HEK293 (cell line): ENCODE measurements at regions not wholly inside any gene's neighbourhood (a gene's known extent, or its start where the extent isn't known, plus 50 kb on each side); places are given as distances from the start of the nearest gene placed in this dataset.

Source experiments
- CTCF ChIA-PET: fragments of 350-600 bp; formaldehyde crosslinking; extraction: SDS; loops from one replicate; lab custom pipeline; 2021; ENCODE audit warnings: antibody characterized with exemption; lab: Yijun Ruan, JAX
- POLR2A ChIA-PET: fragments of 300-600 bp; formaldehyde crosslinking; extraction: SDS; loops from one replicate; lab custom pipeline; 2020; ENCODE audit warnings: antibody characterized with exemption, inconsistent platforms; lab: Yijun Ruan, JAX
- H3K27ac ChIP-seq: fragments of 200-500 bp; sonication (Bioruptor generic); 2 replicates; pipeline ENCODE4 v1.5.1; 2014; ENCODE audit warnings: low read depth, low read length, control low read depth, inconsistent platforms; ENCODE audit errors: extremely low read depth
- H3K36me3 ChIP-seq, 2 experiments: fragments of 200-500 bp in 1 of 2; sonication (Bioruptor generic) in 1 of 2; 1 replicate in 1 of 2; 2 replicates in 1 of 2; pipeline ENCODE4 v1.5.1; 2014 to 2017; ENCODE audit warnings: inconsistent platforms in 2 of 2, low read length in 2 of 2; ENCODE audit not compliant: control insufficient read depth in 2 of 2, insufficient read depth in 1 of 2
- H3K4me1 ChIP-seq: fragments of 200-500 bp; sonication (Bioruptor generic); 2 replicates; pipeline ENCODE4 v1.5.1; 2014; ENCODE audit warnings: mild to moderate bottlenecking, low read length, inconsistent platforms; ENCODE audit not compliant: control insufficient read depth, insufficient read depth
- H3K4me3 ChIP-seq: 2 replicates; pipeline ENCODE4 v1.5.1; 2011; ENCODE audit warnings: low read depth, mild to moderate bottlenecking, control low read depth, low read length, moderate library complexity
- H3K9me3 ChIP-seq: fragments of 200-500 bp; sonication (Bioruptor generic); 2 replicates; pipeline ENCODE4 v1.5.1; 2014; ENCODE audit warnings: low read depth, low read length, inconsistent platforms; ENCODE audit not compliant: control insufficient read depth, insufficient read depth
- GFI1B ChIP-seq: fragments of 450-650 bp; formaldehyde crosslinking; IDR thresholded peaks from 2 replicates; pipeline ENCODE4 v1.5.1; 2016; ENCODE audit warnings: missing biosample characterization, missing genetic modification characterization
- GLIS1 ChIP-seq: fragments of 450-650 bp; formaldehyde crosslinking; IDR thresholded peaks from 2 replicates; pipeline ENCODE4 v1.5.1; 2016; ENCODE audit warnings: missing biosample characterization, missing genetic modification characterization
- KLF10 ChIP-seq: fragments of 450-650 bp; IDR thresholded peaks from 2 replicates; pipeline ENCODE4 v1.5.1; 2018; ENCODE audit warnings: missing biosample characterization, mild to moderate bottlenecking, missing genetic modification characterization
- KLF16 ChIP-seq: fragments of 450-650 bp; formaldehyde crosslinking; IDR thresholded peaks from 2 replicates; pipeline ENCODE4 v1.5.1; 2017; ENCODE audit warnings: missing biosample characterization, missing genetic modification characterization
- KLF7 ChIP-seq: fragments of 450-650 bp; formaldehyde crosslinking; IDR thresholded peaks from 2 replicates; pipeline ENCODE4 v1.5.1; 2016; ENCODE audit warnings: missing biosample characterization, missing genetic modification characterization, borderline replicate concordance
- OSR2 ChIP-seq: fragments of 450-650 bp; formaldehyde crosslinking; IDR thresholded peaks from 2 replicates; pipeline ENCODE4 v1.5.1; 2016; ENCODE audit warnings: missing biosample characterization, missing genetic modification characterization
- PBX3 ChIP-seq: sonication (generic); formaldehyde crosslinking; IDR thresholded peaks from 2 replicates; pipeline ENCODE4 v1.8.1; 2022; ENCODE audit warnings: mild to moderate bottlenecking, moderate library complexity, missing genetic modification reagents
- YY1 ChIP-seq: fragments of 450-650 bp; formaldehyde crosslinking; IDR thresholded peaks from 2 replicates; pipeline ENCODE4 v1.5.1; 2018; ENCODE audit warnings: missing biosample characterization, missing genetic modification characterization
- ZBTB8A ChIP-seq: fragments of 450-650 bp; formaldehyde crosslinking; IDR thresholded peaks from 2 replicates; pipeline ENCODE4 v1.5.1; 2016; ENCODE audit warnings: missing biosample characterization, missing genetic modification characterization
- ZFP37 ChIP-seq: fragments of 450-650 bp; formaldehyde crosslinking; IDR thresholded peaks from 2 replicates; pipeline ENCODE4 v1.5.1; 2016; ENCODE audit warnings: missing biosample characterization, missing genetic modification characterization
- ZFP41 ChIP-seq: fragments of 450-650 bp; formaldehyde crosslinking; IDR thresholded peaks from 2 replicates; pipeline ENCODE4 v1.5.1; 2016; ENCODE audit warnings: missing biosample characterization, missing genetic modification characterization, borderline replicate concordance
- ZFP69B ChIP-seq: fragments of 450-650 bp; formaldehyde crosslinking; IDR thresholded peaks from 2 replicates; pipeline ENCODE4 v1.5.1; 2016; ENCODE audit warnings: missing biosample characterization, missing genetic modification characterization
- ZNF10 ChIP-seq: fragments of 450-650 bp; formaldehyde crosslinking; IDR thresholded peaks from 2 replicates; pipeline ENCODE4 v1.5.1; 2017; ENCODE audit warnings: missing biosample characterization, missing genetic modification characterization
- ZNF16 ChIP-seq: fragments of 450-650 bp; formaldehyde crosslinking; IDR thresholded peaks from 2 replicates; pipeline ENCODE4 v1.5.1; 2016; ENCODE audit warnings: low read depth, missing biosample characterization, missing genetic modification characterization
- ZNF2 ChIP-seq: fragments of 450-650 bp; formaldehyde crosslinking; IDR thresholded peaks from 2 replicates; pipeline ENCODE4 v1.5.1; 2016; ENCODE audit warnings: missing biosample characterization, missing genetic modification characterization
- ZNF239 ChIP-seq: fragments of 450-650 bp; formaldehyde crosslinking; IDR thresholded peaks from 2 replicates; pipeline ENCODE4 v1.5.1; 2016; ENCODE audit warnings: missing biosample characterization, missing genetic modification characterization
- ZNF473 ChIP-seq: fragments of 450-650 bp; formaldehyde crosslinking; IDR thresholded peaks from 2 replicates; pipeline ENCODE4 v1.5.1; 2017; ENCODE audit warnings: missing biosample characterization, missing genetic modification characterization
- ZNF488 ChIP-seq: fragments of 450-650 bp; formaldehyde crosslinking; IDR thresholded peaks from 2 replicates; pipeline ENCODE4 v1.5.1; 2016; ENCODE audit warnings: missing biosample characterization, missing genetic modification characterization
- ZNF514 ChIP-seq: fragments of 450-650 bp; formaldehyde crosslinking; IDR thresholded peaks from 2 replicates; pipeline ENCODE4 v1.5.1; 2016; ENCODE audit warnings: missing biosample characterization, missing genetic modification characterization
- ZNF530 ChIP-seq: fragments of 450-650 bp; formaldehyde crosslinking; IDR thresholded peaks from 2 replicates; pipeline ENCODE4 v1.5.1; 2016; ENCODE audit warnings: low read depth, missing biosample characterization, missing genetic modification characterization
- ZNF626 ChIP-seq: fragments of 450-650 bp; sonication (Bioruptor Pico); formaldehyde crosslinking; IDR thresholded peaks from 2 replicates; pipeline ENCODE4 v1.5.1; 2018; ENCODE audit warnings: missing biosample characterization, missing genetic modification characterization, inconsistent platforms
- ZNF677 ChIP-seq: fragments of 450-650 bp; IDR thresholded peaks from 2 replicates; pipeline ENCODE4 v1.5.0; 2018; ENCODE audit warnings: missing biosample characterization, mild to moderate bottlenecking, missing genetic modification characterization, moderate library complexity
- ZNF777 ChIP-seq: fragments of 450-650 bp; formaldehyde crosslinking; IDR thresholded peaks from 2 replicates; pipeline ENCODE4 v1.5.1; 2017; ENCODE audit warnings: missing biosample characterization, missing genetic modification characterization, borderline replicate concordance
- ZXDB ChIP-seq: fragments of 450-650 bp; formaldehyde crosslinking; IDR thresholded peaks from 2 replicates; pipeline ENCODE4 v1.5.1; 2016; ENCODE audit warnings: missing biosample characterization, missing genetic modification characterization

DNA sequence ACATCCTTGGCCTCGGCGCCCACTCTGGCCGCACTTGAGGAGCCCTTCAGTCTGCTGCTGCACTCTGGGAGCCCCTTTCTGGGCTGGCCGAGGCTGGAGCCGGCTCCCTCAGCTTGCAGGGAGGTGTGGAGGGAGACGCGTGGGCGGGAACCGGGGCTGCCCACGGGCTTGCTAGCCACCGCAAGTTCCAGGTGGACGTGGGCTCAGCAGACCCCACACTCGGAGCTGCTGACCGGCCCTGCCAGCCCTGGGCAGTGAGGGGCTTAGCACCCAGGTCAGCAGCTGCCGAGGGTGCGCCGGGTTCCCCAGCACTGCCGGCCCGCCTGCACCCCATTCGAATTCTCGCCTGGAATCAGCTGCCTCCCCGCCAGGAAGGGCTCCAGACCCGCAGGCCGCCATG is 1892.3 kb upstream of the PCDH7 start (continued):
- TF ChIP-seq KLF16 = no peak
- no peak for TF ChIP-seq ZNF677 (tag by site-specific recombination)
- TF ChIP-seq ZNF239 (tag by site-specific recombination) = no peak
- no peak for TF ChIP-seq YY1 (tag by site-specific recombination)
- no peak for TF ChIP-seq OSR2
- no peak for TF ChIP-seq ZFP41
- TF ChIP-seq ZNF626 (tag by site-specific recombination) = no peak
- TF ChIP-seq ZNF2 (tag by site-specific recombination) = no peak

- Histone ChIP-seq H3K36me3 (no peaks in the 10 kb centered on the region), H3K4me1 (no peaks in the 10 kb centered on the region), H3K9me3 (no peaks in the 10 kb centered on the region), H3K27ac (no peak overlapping the region), H3K4me3 (no peak overlapping the region)
- ChIA-PET POLR2A (no interaction called here), CTCF (no interaction called here)
- TF ChIP-seq ZNF777 (tag by site-specific recombination) (no peak), ZXDB (tag by site-specific recombination) (no peak), ZNF16 (tag by site-specific recombination) (no peak), ZNF239 (tag by site-specific recombination) (no peak), ZNF514 (tag by site-specific recombination) (no peak), KLF7 (tag by site-specific recombination) (no peak)
Observed at GRCh38 chr4:28831867-28832266, 1888.3 kb upstream of the PCDH7 start.

GRCh38 chr4:28832444-28832843 is 1887.7 kb upstream of the PCDH7 start:
- ChIA-PET CTCF (no interaction called here), POLR2A (no interaction called here)
- no peak for TF ChIP-seq ZFP37 (tag by site-specific recombination)
- no peak for TF ChIP-seq KLF10 (tag by site-specific recombination)
- TF ChIP-seq ZNF488 (tag by site-specific recombination) = no peak
- no peak for TF ChIP-seq ZFP69B (tag by site-specific recombination)
- no peak for TF ChIP-seq YY1 (tag by site-specific recombination)
- no peak for TF ChIP-seq OSR2
- TF ChIP-seq GLIS1 (tag by site-specific recombination) = no peak
- no peak for TF ChIP-seq ZNF10 (tag by site-specific recombination)
- no peak for TF ChIP-seq PBX3 (CRISPR knock-in tag)
- no peak for TF ChIP-seq ZBTB8A
- TF ChIP-seq ZNF530 = no peak
- no peak for TF ChIP-seq GFI1B
- no peak for TF ChIP-seq ZNF473 (tag by site-specific recombination)
- H3K4me3 ChIP-seq = no peak overlapping the region
- no peaks in the 10 kb centered on the region for H3K9me3 ChIP-seq
- H3K27ac ChIP-seq = no peak overlapping the region
- no peaks in the 10 kb centered on the region for H3K4me1 ChIP-seq
- no peaks in the 10 kb centered on the region for H3K36me3 ChIP-seq
